Sigmoid colon (tissue), 6 donors: ENCODE measurements at regions not wholly inside any gene's neighbourhood (a gene's known extent, or its start where the extent isn't known, plus 50 kb on each side); places are given as distances from the start of the nearest gene placed in this dataset.

ENCODE experiments used
- DNase-seq: peaks from one replicate; pipeline ENCODE4 v3.0.0-alpha.2; 2019
- H3K27ac ChIP-seq, 4 donors: fragments of 200-600 bp; sonication (generic); one replicate each; pipeline ENCODE4 v1.5.1; 2016 to 2019; ENCODE audit warnings: mild to moderate bottlenecking in 1 of 4
- H3K27me3 ChIP-seq, 3 donors: fragments of 200-600 bp; sonication (generic); one replicate each; pipeline ENCODE4 v1.5.1; 2019; ENCODE audit warnings: mild to moderate bottlenecking in 1 of 3
- H3K36me3 ChIP-seq, 4 donors: fragments of 200-600 bp; sonication (generic); one replicate each; pipeline ENCODE4 v1.5.1; 2016 to 2019
- H3K4me1 ChIP-seq, 4 donors: fragments of 200-600 bp; sonication (generic); one replicate each; pipeline ENCODE4 v1.5.1; 2017 to 2019
- H3K4me3 ChIP-seq, 4 donors: fragments of 200-600 bp; sonication (generic); one replicate each; pipeline ENCODE4 v1.5.1; 2017 to 2019; ENCODE audit warnings: mild to moderate bottlenecking in 2 of 4, moderate library complexity in 1 of 4
- H3K9me3 ChIP-seq, 4 donors: fragments of 200-600 bp in 3 of 4; sonication (generic) in 3 of 4; one replicate each; pipeline versions ENCODE4 v1.5.1 to v1.6.1; 2013 to 2019
- CTCF ChIP-seq, 4 experiments: fragments of 450-650 bp in 3 of 4; fragments of 200-600 bp in 1 of 4; IDR thresholded peaks; one replicate each; pipeline ENCODE4 v1.5.1; 2016 to 2019; ENCODE audit warnings: antibody characterized with exemption in 4 of 4, mild to moderate bottlenecking in 3 of 4, moderate library complexity in 2 of 4
- EP300 ChIP-seq, 4 donors: sonication (generic); formaldehyde crosslinking; IDR thresholded peaks; one replicate each; pipeline ENCODE4 v1.6.1; 2017; ENCODE audit warnings: antibody characterized with exemption in 4 of 4
- POLR2A ChIP-seq, 2 donors: fragments of 450-650 bp; IDR thresholded peaks; one replicate each; pipeline ENCODE4 v1.6.1; 2016; ENCODE audit warnings: antibody characterized with exemption in 2 of 2, mild to moderate bottlenecking in 2 of 2, moderate library complexity in 2 of 2
- POLR2AphosphoS5 ChIP-seq, 4 donors: sonication (generic); formaldehyde crosslinking; IDR thresholded peaks; one replicate each; pipeline ENCODE4 v1.6.1; 2017; ENCODE audit warnings: antibody characterized with exemption in 4 of 4
- WGBS, 2 donors: extraction: QIAGEN DNeasy Blood & Tissue Kit; methylation state at CpG; one replicate each; pipeline ENCODE4 v1.1.7; 2013; 5-methylcytosine and 5-hydroxymethylcytosine counted together
- intact Hi-C: fragments of 100-400 bp; cut with DNase I; formaldehyde crosslinking; loops from one replicate; pipeline ENCODE4 v1.15.1; 2023
- donor health status: healthy with polysubstance abuse.
- donor health status: healthy.

GRCh38 chr1:186615332-186615731, 64.9 kb downstream of the PTGS2 start:
- Histone ChIP-seq H3K27ac (no peak overlapping the region), H3K27me3 (no peaks in the 10 kb centered on the region), H3K4me3 (no peak overlapping the region), H3K4me1 (peaks cover 0 to 7% (median under 1%) of the 10 kb centered on the region in 4 donors), H3K9me3 (no peaks in the 10 kb centered on the region), H3K36me3 (no peaks in the 10 kb centered on the region)
- intact Hi-C loops, result no loop called here
- 58 to 61% methylated on average over 4 of the region's 4 CpGs for WGBS, 2 donors
- TF ChIP-seq EP300 (IDR thresholded peaks at IDR 0.05) (no peak), CTCF (IDR thresholded peaks at IDR 0.05) (no peak), POLR2A (IDR thresholded peaks at IDR 0.05) (no peak), POLR2AphosphoS5 (IDR thresholded peaks at IDR 0.05) (no peak)
- no peak for DNase-seq

GRCh38 chr1:186611156-186611555, 69.1 kb downstream of the PTGS2 start:
- TF ChIP-seq EP300 (IDR thresholded peaks at IDR 0.05) (no peak), POLR2AphosphoS5 (IDR thresholded peaks at IDR 0.05) (no peak), CTCF (IDR thresholded peaks at IDR 0.05) (no peak)
- H3K4me1 ChIP-seq, result peaks cover 0 to 15% (median 10%) of the 10 kb centered on the region in 4 donors
- 92% methylated on average over 3 of the region's 3 CpGs for WGBS, 2 donors
- H3K9me3 ChIP-seq, result no peaks in the 10 kb centered on the region
- H3K4me3 ChIP-seq, result no peak overlapping the region
- H3K27ac ChIP-seq, result no peak overlapping the region
- intact Hi-C loops, result no loop called here
- H3K27me3 ChIP-seq, result no peaks in the 10 kb centered on the region
- no peaks in the 10 kb centered on the region for H3K36me3 ChIP-seq
- no peak for DNase-seq

- no peak overlapping the region for H3K4me3 ChIP-seq
- no peaks in the 10 kb centered on the region for H3K9me3 ChIP-seq
- no peak for DNase-seq
- no peaks in the 10 kb centered on the region for H3K27me3 ChIP-seq
- peaks cover 0 to 18% (median 10%) of the 10 kb centered on the region in 4 donors for H3K4me1 ChIP-seq
- H3K27ac ChIP-seq, result peak overlapping the region in 1 of 4 donors; percentile 7
- intact Hi-C loops, result loop anchor here (2.0 to 10.0 kb wide), 3 partner anchors 126 to 308 kb away; partner anchors contain the start of gene PLA2G4A
- no peaks in the 10 kb centered on the region for H3K36me3 ChIP-seq
- TF ChIP-seq CTCF (IDR thresholded peaks at IDR 0.05) (no peak), POLR2AphosphoS5 (IDR thresholded peaks at IDR 0.05) (no peak), POLR2A (IDR thresholded peaks at IDR 0.05) (no peak), EP300 (IDR thresholded peaks at IDR 0.05) (no peak)
These were observed 71.0 kb downstream of the PTGS2 start for GRCh38 chr1:186609183-186609582.

GRCh38 chr1:186605762-186606350, 74.4 kb downstream of the PTGS2 start:
- Histone ChIP-seq H3K4me1 (peaks cover 0 to 18% (median 10%) of the 10 kb centered on the region in 4 donors), H3K27ac (no peak overlapping the region), H3K36me3 (no peaks in the 10 kb centered on the region), H3K27me3 (no peaks in the 10 kb centered on the region), H3K4me3 (no peak overlapping the region), H3K9me3 (no peaks in the 10 kb centered on the region)
- TF ChIP-seq POLR2A (IDR thresholded peaks at IDR 0.05) (no peak), CTCF (IDR thresholded peaks at IDR 0.05) (peak; percentile 42 to 72 (median 54)), POLR2AphosphoS5 (IDR thresholded peaks at IDR 0.05) (no peak), EP300 (IDR thresholded peaks at IDR 0.05) (no peak)
- intact Hi-C loops, result loop anchor here (2.0 to 10.0 kb wide), 3 partner anchors 73 to 311 kb away; partner anchors contain the start of gene PLA2G4A
- WGBS, 2 donors, result 53 to 60% methylated on average over 4 of the region's 4 CpGs
- DNase-seq, result peak; percentile 69

- 24 to 57% methylated on average over 3 of the region's 3 CpGs for WGBS, 2 donors
- Histone ChIP-seq H3K27ac (no peak overlapping the region), H3K36me3 (no peaks in the 10 kb centered on the region), H3K9me3 (peaks cover 0 to 3% (median 0%) of the 10 kb centered on the region in 4 donors), H3K4me3 (no peak overlapping the region), H3K4me1 (no peaks in the 10 kb centered on the region), H3K27me3 (no peaks in the 10 kb centered on the region)
- no peak for DNase-seq
- TF ChIP-seq POLR2AphosphoS5 (IDR thresholded peaks at IDR 0.05) (no peak), CTCF (IDR thresholded peaks at IDR 0.05) (no peak), POLR2A (IDR thresholded peaks at IDR 0.05) (no peak), EP300 (IDR thresholded peaks at IDR 0.05) (no peak)
- intact Hi-C loops, result no loop called here
These were observed 84.3 kb downstream of the PTGS2 start for GRCh38 chr1:186595969-186596368.
